HG03378 (cell line): ENCODE measurements at regions not wholly inside any gene's neighbourhood (a gene's known extent, or its start where the extent isn't known, plus 50 kb on each side); places are given as distances from the start of the nearest gene placed in this dataset.

ENCODE experiments used
- ATAC-seq: cut with Tn5 transposase; IDR thresholded peaks from one replicate; pipeline ENCODE4 v1.9.1; 2021; ENCODE audit warnings: mild to moderate bottlenecking, moderate library complexity; ENCODE audit not compliant: unreplicated experiment

GRCh38 chr1:79693441-79694114 lies 687.0 kb upstream of the ADGRL4 start:
- no peak for ATAC-seq

DNA sequence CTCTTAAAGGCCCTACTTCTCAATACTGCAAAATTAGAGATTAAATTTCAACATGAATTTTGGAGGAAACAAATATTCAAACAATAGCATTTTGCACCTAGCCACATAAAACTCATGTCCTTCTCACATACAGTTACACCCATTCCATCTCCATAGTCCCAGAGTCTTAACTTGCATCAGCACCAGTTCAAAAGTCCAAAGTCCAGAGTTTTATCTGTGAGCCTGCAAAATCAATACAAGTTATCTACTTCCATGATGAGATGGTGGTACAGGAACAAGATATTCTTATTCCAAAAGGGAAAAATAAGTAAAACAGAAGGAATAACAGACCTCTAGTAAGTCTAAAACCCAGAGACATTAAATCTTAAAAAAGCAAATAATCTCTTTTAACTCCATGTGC lies 686.0 kb upstream of the ADGRL4 start:
- no peak for ATAC-seq

DNA sequence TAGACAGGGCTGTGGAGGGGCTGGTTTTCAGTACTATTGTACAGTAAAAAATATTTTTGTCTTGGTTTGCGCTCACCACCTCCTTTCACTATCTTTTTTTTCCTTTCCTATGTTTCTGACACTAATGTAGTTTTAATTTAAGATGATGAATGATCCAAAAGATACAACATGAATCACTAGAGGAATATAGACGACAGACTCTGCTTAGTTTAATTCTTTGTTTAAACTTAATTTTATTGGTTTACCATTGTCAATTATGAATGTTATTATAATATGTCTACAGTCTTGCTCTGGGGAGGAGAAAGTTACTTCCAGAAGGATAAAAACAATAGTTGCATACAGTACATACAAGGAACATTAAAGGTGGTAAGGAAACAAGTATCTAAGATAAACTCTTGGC lies 682.4 kb upstream of the ADGRL4 start:
- ATAC-seq, result no peak

DNA sequence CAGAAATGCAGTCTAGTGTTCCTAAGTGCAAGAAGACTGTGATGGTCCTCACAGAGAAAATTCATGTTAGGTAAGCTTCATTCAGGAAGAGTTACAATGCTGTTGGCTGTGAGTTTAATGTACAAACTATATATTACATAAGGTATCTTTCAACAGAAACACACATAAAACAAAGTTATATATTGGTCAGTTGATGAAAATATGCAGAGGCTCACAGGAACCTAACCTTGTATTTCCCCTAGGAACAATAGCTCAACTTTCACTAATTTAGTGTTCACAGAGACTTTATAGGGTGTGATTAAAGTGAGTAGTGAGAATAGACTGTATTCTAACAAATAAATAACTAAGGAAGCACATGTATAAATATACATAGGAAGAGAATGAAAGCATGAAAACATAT lies 676.9 kb upstream of the ADGRL4 start:
- ATAC-seq, result no peak

DNA sequence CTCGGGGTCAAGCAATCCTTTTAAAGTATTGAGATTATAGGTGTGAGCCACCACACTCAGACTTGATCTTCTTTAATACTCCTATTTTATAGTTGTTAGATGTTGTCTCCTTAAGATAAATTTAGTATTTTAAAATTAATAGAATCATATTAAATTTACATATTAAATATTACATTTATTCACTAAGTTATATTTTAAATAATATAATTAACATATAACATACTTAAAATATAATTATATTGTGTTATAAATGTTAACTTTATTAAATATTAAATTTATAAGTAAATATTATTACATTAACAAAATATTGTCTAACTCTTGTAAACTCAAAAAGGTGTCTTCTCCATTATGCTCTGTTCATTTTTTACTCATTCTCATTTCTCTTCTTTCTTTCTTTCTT lies 675.9 kb upstream of the ADGRL4 start:
- ATAC-seq, result no peak

DNA sequence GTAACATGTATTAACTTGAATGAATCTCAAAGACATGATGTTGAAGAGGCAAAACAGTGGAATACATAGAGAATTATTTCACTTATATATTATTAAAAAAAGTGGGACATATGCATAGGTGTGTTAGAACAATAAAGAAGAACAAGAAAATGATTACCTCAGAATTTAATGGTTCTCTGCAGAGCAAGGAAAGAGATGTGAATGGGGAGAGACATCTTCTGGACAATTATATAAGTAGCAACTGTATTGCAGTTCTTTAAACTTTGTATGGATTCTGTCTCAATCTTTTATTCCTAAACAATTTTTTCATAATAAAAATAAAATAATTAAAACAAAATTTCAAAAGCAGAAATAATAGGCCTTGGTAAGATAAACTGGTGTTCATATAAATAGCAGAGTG lies 674.9 kb upstream of the ADGRL4 start:
- ATAC-seq, result no peak

DNA sequence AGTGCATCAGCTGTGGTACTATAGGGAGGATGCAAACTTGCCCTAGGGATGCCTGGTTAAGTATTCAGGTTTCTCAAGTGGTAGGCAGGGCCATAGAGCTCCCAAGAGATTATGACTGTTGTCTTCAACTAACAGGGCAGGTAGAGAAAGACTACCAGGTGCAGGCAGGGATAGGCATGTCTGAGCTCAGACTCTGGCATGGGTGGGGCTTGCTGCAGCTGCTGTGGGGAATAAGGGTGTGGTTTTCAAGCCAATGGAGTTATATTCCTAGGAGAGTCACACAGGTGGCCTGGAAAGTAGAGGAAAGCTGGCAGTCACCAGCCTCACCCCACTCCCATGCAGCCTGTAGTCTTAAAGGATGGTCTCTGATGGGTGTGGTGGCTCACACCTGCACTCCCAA lies 673.4 kb upstream of the ADGRL4 start:
- ATAC-seq, result no peak

GRCh38 chr1:79667848-79668696 lies 661.5 kb upstream of the ADGRL4 start:
- ATAC-seq, result peak; percentile 97

DNA sequence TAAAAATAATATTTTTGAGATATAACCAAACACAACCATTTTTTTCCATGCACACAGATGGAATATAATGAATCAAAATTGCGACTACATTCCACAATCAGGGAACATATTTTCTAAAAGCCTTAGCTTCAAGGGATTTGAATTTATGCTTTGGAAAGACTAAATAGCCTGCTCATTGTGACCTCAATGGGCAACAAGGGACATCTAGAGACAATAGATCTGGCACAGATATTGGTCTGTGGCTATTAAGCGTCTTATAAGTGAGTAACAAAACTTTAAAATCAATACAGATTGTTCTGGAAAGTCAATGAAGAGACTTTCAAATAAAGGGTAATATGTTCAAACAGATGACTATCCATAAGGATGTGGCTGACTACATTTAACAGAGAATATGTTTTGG lies 660.6 kb upstream of the ADGRL4 start:
- no peak for ATAC-seq

- no peak for ATAC-seq
Observed at GRCh38 chr1:79663916-79664315, 657.4 kb upstream of the ADGRL4 start.

GRCh38 chr1:79662596-79662995 lies 656.1 kb upstream of the ADGRL4 start:
- no peak for ATAC-seq

DNA sequence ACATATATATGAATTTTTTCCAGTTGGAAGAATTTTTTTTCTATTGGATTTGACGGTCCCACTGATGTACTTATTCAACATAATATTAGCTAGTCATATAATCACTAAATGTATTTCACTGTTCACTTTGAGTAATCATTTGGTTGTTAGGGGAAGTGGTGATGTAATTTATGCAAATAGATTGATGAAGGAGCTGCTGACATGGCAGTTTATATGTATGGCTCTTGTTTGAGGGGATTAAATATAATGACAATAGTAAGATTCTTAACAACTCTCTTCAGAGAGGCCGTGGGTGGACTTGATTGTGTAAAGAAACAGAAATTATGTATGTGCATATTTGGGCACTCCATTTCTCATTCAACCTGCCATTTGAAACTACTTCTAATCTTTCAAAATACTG lies 653.6 kb upstream of the ADGRL4 start:
- ATAC-seq, result peak; percentile 51

- no peak for ATAC-seq
Observed at GRCh38 chr1:79657951-79658658, 651.6 kb upstream of the ADGRL4 start.

- no peak for ATAC-seq
Observed at GRCh38 chr1:79655876-79656275, 649.3 kb upstream of the ADGRL4 start.

- no peak for ATAC-seq
Observed at GRCh38 chr1:79652426-79652825, 645.9 kb upstream of the ADGRL4 start.

DNA sequence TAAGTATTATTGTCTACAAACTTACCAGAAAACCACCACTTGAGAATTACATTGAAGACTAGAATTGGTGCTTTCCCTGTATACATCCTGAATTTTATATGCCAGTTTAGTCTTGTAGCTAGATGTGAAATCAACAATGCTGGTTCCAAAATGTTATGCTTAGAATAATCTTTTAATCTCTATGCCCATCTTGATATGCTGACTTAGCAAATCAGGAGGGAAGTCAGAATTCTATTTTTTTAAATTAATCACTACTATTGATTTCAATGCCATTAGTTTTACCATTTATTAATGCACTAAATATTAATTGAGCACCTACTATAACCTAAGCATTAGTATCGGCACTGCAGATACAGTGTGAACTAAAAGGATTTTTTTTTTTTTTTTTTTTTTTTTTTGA lies 641.6 kb upstream of the ADGRL4 start:
- ATAC-seq, result no peak

- ATAC-seq, result no peak
Observed at GRCh38 chr1:79646880-79647279, 640.4 kb upstream of the ADGRL4 start.

DNA sequence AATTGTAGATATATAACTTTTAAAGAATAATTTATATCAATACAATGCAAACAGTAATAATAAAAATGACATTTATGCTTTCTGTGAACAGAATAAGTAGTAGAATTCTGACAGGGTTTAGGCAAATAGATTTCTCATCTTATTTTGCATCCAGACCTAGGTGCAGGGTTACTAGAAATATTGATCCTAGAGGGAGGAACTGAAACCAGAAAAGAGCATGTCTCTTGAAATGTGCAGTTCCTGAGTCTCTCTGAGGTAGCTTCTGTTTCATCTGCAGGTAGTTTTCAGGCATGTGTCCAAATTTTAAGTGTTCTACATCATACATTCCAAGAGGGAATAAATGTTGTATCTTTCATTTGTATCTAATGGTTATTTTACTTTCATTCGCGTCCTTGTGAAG lies 631.9 kb upstream of the ADGRL4 start:
- peak; percentile 98 for ATAC-seq

DNA sequence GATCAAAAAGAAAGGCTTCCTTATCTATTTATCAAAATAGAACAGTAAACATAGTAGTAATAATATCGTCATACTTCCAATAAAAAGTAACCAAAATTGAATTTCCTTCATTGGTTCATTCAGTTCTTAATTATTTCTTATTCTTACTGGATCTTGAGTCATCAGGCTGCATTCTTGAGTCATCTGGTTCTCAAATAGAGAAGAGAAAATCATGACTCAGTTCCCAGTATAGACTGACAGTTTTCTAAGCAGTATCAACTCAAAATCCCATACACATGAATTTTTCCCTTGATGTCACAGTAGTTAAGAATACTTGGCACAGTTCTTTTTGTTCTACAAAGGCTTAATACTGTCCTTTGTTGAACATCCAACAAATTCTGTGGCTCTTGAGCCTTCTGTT lies 626.9 kb upstream of the ADGRL4 start:
- ATAC-seq, result no peak

- ATAC-seq, result peak; percentile 70
Observed at GRCh38 chr1:79629414-79629813, 622.9 kb upstream of the ADGRL4 start.

DNA sequence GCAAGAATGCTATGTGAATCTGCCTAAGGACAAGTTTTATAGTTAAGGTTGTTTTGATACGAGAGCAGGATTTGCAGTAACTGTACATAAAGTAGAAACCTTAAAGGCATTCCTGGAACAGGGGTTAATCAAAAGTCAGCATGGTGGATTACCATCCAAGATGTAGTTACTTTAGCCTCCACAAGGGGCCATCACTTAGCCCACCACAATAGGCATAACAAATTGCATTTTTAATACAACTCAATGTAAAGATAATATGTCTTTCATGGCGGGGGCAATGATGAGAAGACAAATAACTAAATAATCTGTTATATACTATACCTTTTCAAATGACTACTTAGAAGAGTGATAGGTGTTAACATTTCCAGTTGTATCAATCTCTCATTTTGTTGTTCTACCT lies 611.2 kb upstream of the ADGRL4 start:
- no peak for ATAC-seq

DNA sequence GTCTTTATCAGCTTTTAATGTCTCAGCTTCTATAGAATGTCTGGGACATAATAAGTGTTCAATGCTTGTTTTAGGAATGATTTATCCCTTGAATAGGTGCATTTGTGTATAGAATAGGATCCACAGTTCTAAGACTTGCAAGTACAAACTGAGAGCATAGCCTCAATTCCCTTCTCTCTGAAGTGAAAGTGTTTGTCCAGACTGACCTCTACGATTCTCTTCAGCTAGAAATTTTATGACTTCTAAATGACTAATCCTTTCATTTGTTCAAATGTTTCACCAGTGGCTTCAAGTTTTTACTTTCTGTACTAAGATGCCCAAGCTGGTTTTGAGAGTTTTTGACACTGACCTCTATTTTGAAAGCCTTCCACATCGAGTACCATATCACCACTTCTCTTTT lies 608.2 kb upstream of the ADGRL4 start:
- ATAC-seq, result no peak
